Smooth muscle cell (in vitro differentiated cells): ENCODE measurements at regions not wholly inside any gene's neighbourhood (a gene's known extent, or its start where the extent isn't known, plus 50 kb on each side); places are given as distances from the start of the nearest gene placed in this dataset.

Experiments used
- DNase-seq: peaks from one replicate; lab custom pipeline; 2025; ENCODE audit not compliant: unreplicated experiment; lab: John Stamatoyannopoulos, UW
- H2AFZ ChIP-seq: fragments of 200-600 bp; sonication (generic); 2 replicates; pipeline ENCODE4 v1.6.0; 2016; ENCODE audit warnings: antibody characterized with exemption, low read depth, mild to moderate bottlenecking
- H3F3A ChIP-seq: fragments of 200-600 bp; sonication (generic); 2 replicates; pipeline ENCODE4 v1.6.0; 2017; ENCODE audit warnings: antibody characterized with exemption, low read depth
- H3K27ac ChIP-seq: fragments of 200-600 bp; sonication (generic); 2 replicates; pipeline ENCODE4 v1.5.1; 2016; ENCODE audit warnings: low read depth, mild to moderate bottlenecking
- H3K27me3 ChIP-seq: fragments of 200-600 bp; sonication (generic); 2 replicates; pipeline ENCODE4 v1.6.1; 2016; ENCODE audit warnings: low read depth, mild to moderate bottlenecking
- H3K36me3 ChIP-seq: fragments of 200-600 bp; sonication (generic); 2 replicates; pipeline ENCODE4 v1.5.1; 2016; ENCODE audit warnings: low read depth
- H3K4me1 ChIP-seq: fragments of 200-600 bp; sonication (generic); 2 replicates; pipeline ENCODE4 v1.5.1; 2016; ENCODE audit warnings: low read depth
- H3K4me2 ChIP-seq: fragments of 200-600 bp; sonication (generic); 2 replicates; pipeline ENCODE4 v1.6.0; 2016; ENCODE audit warnings: mild to moderate bottlenecking
- H3K4me3 ChIP-seq: fragments of 200-600 bp; sonication (generic); 2 replicates; pipeline ENCODE4 v1.5.1; 2016; ENCODE audit warnings: mild to moderate bottlenecking
- H3K79me2 ChIP-seq: fragments of 200-600 bp; sonication (generic); 2 replicates; pipeline ENCODE4 v1.6.0; 2016; ENCODE audit warnings: low read depth, mild to moderate bottlenecking
- H3K9ac ChIP-seq: fragments of 200-600 bp; sonication (generic); 2 replicates; pipeline ENCODE4 v1.6.0; 2016; ENCODE audit warnings: low read depth
- H3K9me3 ChIP-seq: fragments of 200-600 bp; sonication (generic); replicated peaks from 2 replicates; pipeline ENCODE4 v1.5.1; 2016; ENCODE audit warnings: low read depth
- H4K20me1 ChIP-seq: fragments of 200-600 bp; sonication (generic); 2 replicates; pipeline ENCODE4 v1.6.0; 2016; ENCODE audit warnings: low read depth
- CTCF ChIP-seq: fragments of 200-600 bp; sonication (generic); IDR thresholded peaks from 2 replicates; pipeline ENCODE4 v1.5.1; 2017; ENCODE audit warnings: borderline replicate concordance, mild to moderate bottlenecking, antibody characterized with exemption; ENCODE audit not compliant: insufficient read depth, poor library complexity, severe bottlenecking
- WGBS: methylation state at CpG from one replicate; pipeline ENCODE4 v1.1.7; 2016; ENCODE audit warnings: low lambda C conversion rate; 5-methylcytosine and 5-hydroxymethylcytosine counted together

DNA sequence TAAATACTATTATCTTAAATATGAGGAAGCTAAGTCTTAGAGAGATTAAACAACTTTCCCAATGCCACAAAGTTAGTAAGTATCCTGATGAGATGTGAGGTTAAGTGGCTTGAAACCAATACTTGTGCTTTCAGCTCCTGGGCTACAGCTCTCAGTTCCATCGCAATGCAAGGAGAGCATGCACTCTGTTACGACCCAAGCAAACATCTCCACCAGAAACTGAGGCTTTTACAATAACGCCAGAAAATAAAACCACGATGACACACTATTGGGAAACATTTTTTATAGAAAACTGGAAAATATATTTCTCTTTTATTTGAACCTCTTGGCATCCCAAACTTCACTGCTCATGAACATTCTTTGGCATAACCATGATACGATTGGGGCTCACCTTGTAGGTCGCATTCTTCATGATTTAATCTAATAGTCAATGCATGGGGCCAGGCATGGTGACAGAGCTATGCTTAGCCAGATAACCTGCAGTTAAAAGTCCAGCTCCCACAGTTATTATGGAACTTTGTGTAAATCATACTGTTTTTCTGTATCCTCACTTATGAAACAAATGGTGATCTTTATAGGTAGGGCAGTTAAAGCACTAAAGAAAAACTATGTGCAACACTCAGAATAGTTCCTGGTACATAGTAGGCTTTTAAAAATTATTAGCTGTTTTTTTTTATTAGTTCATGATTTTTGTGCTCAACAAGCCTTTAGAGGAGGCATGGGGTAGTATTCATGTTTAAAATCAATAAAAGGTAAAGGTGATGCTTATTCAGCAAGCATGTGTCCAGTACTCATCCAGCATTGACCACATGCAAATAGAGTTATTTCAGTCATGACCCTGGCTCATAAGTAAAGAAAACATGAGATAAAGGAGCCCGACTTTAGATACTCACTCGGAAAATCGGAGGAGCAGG, 238.3 kb upstream of the TRIB2 start:
- H3K27me3 ChIP-seq, result no peaks in the 10 kb centered on the region
- no peaks in the 10 kb centered on the region for H3K9me3 ChIP-seq
- H3K27ac ChIP-seq, result no peak overlapping the region
- H3F3A ChIP-seq, result no peaks in the 10 kb centered on the region
- H3K9ac ChIP-seq, result no peak overlapping the region
- TF ChIP-seq CTCF, result no peak
- peak overlapping the region; percentile 54 for H2AFZ ChIP-seq
- H3K4me1 ChIP-seq, result no peaks in the 10 kb centered on the region
- WGBS, result 77% methylated on average over 9 of the region's 9 CpGs
- no peak overlapping the region for H3K4me2 ChIP-seq
- no peaks in the 10 kb centered on the region for H3K79me2 ChIP-seq
- H4K20me1 ChIP-seq, result no peaks in the 10 kb centered on the region
- H3K36me3 ChIP-seq, result no peaks in the 10 kb centered on the region
- no peak for DNase-seq
- no peak overlapping the region for H3K4me3 ChIP-seq

- Histone ChIP-seq H3F3A (no peaks in the 10 kb centered on the region), H3K4me2 (no peak overlapping the region), H3K79me2 (no peaks in the 10 kb centered on the region), H3K36me3 (no peaks in the 10 kb centered on the region), H3K9ac (no peak overlapping the region), H3K4me3 (no peak overlapping the region), H3K9me3 (peaks cover 3% of the 10 kb centered on the region), H4K20me1 (no peaks in the 10 kb centered on the region), H3K27ac (no peak overlapping the region), H3K27me3 (no peaks in the 10 kb centered on the region), H2AFZ (peak overlapping the region; percentile 54), H3K4me1 (no peaks in the 10 kb centered on the region)
- TF ChIP-seq CTCF, result no peak
- whole genome bisulfite sequencing, result 60% methylated on average over 1 of the region's 1 CpG
- no peak for DNase-seq
Measured at GRCh38 chr2:12479065-12479601, 237.6 kb upstream of the TRIB2 start.

- Histone ChIP-seq H3K36me3 (no peaks in the 10 kb centered on the region), H3K27ac (no peak overlapping the region), H3K4me1 (no peaks in the 10 kb centered on the region), H3K79me2 (no peaks in the 10 kb centered on the region), H4K20me1 (no peaks in the 10 kb centered on the region), H3K4me2 (no peak overlapping the region), H3K4me3 (no peak overlapping the region), H3F3A (no peaks in the 10 kb centered on the region), H3K9ac (no peak overlapping the region), H2AFZ (no peak overlapping the region), H3K27me3 (no peaks in the 10 kb centered on the region), H3K9me3 (peaks cover 3% of the 10 kb centered on the region)
- no peak for DNase-seq
- WGBS, result 94% methylated on average over 3 of the region's 3 CpGs
- TF ChIP-seq CTCF, result no peak
Measured at GRCh38 chr2:12484536-12485115, 232.1 kb upstream of the TRIB2 start.
